ENCODE measurements at regions not wholly inside any gene's neighbourhood (a gene's known extent, or its start where the extent isn't known, plus 50 kb on each side); places are given as distances from the start of the nearest gene placed in this dataset.

- Mint-ChIP-seq H3K9me3 (peaks cover 3% of the 10 kb centered on the region), H3K4me3 (no peak overlapping the region), H3K27ac (ENCODE audit: unreplicated experiment) (no peak overlapping the region), H3K4me1 (no peaks in the 10 kb centered on the region), H3K27me3 (ENCODE audit: low read depth) (no peaks in the 10 kb centered on the region), H3K36me3 (ENCODE audit: low read depth) (peaks cover 2% of the 10 kb centered on the region)
- DNase-seq (ENCODE audit: low read depth, low spot score): no peak
- no peak for TF ChIP-seq CTCF (conservative IDR thresholded peaks at IDR 0.05)
Measured at GRCh38 chr5:116964438-116964837, 389.8 kb upstream of the SEMA6A start.

- H3K27me3 Mint-ChIP-seq (ENCODE audit: low read depth): no peaks in the 10 kb centered on the region
- no peaks in the 10 kb centered on the region for H3K36me3 Mint-ChIP-seq (ENCODE audit: low read depth)
- H3K27ac Mint-ChIP-seq (ENCODE audit: unreplicated experiment): no peak overlapping the region
- H3K9me3 Mint-ChIP-seq: no peaks in the 10 kb centered on the region
- no peaks in the 10 kb centered on the region for H3K4me1 Mint-ChIP-seq
- H3K4me3 Mint-ChIP-seq: no peak overlapping the region
- no peak for TF ChIP-seq CTCF (conservative IDR thresholded peaks at IDR 0.05)
- DNase-seq (ENCODE audit: low read depth, low spot score): no peak
Measured at GRCh38 chr5:116961021-116961420, 386.4 kb upstream of the SEMA6A start.

- no peak for TF ChIP-seq CTCF (conservative IDR thresholded peaks at IDR 0.05)
- H3K27me3 Mint-ChIP-seq (ENCODE audit: low read depth): no peaks in the 10 kb centered on the region
- no peaks in the 10 kb centered on the region for H3K9me3 Mint-ChIP-seq
- DNase-seq (ENCODE audit: low read depth, low spot score): no peak
- no peaks in the 10 kb centered on the region for H3K4me1 Mint-ChIP-seq
- no peaks in the 10 kb centered on the region for H3K36me3 Mint-ChIP-seq (ENCODE audit: low read depth)
- H3K27ac Mint-ChIP-seq (ENCODE audit: unreplicated experiment): no peak overlapping the region
- no peak overlapping the region for H3K4me3 Mint-ChIP-seq
Measured at GRCh38 chr5:116959843-116960242, 385.2 kb upstream of the SEMA6A start.

- no peak for TF ChIP-seq CTCF (conservative IDR thresholded peaks at IDR 0.05)
- peak overlapping the region; percentile 94 for H3K27ac Mint-ChIP-seq (ENCODE audit: unreplicated experiment)
- no peaks in the 10 kb centered on the region for H3K9me3 Mint-ChIP-seq
- DNase-seq (ENCODE audit: low read depth, low spot score): peak; percentile 12
- peaks cover 22% of the 10 kb centered on the region for H3K4me1 Mint-ChIP-seq
- no peaks in the 10 kb centered on the region for H3K36me3 Mint-ChIP-seq (ENCODE audit: low read depth)
- peak overlapping the region; percentile 74 for H3K4me3 Mint-ChIP-seq
- no peaks in the 10 kb centered on the region for H3K27me3 Mint-ChIP-seq (ENCODE audit: low read depth)
Measured at GRCh38 chr5:116953251-116953930, 378.8 kb upstream of the SEMA6A start.

GRCh38 chr5:116951219-116951618 lies 376.6 kb upstream of the SEMA6A start:
- DNase-seq (ENCODE audit: low read depth, low spot score): no peak
- no peak overlapping the region for H3K4me3 Mint-ChIP-seq
- no peaks in the 10 kb centered on the region for H3K36me3 Mint-ChIP-seq (ENCODE audit: low read depth)
- peaks cover 22% of the 10 kb centered on the region for H3K4me1 Mint-ChIP-seq
- no peak for TF ChIP-seq CTCF (conservative IDR thresholded peaks at IDR 0.05)
- H3K27ac Mint-ChIP-seq (ENCODE audit: unreplicated experiment): no peak overlapping the region
- H3K27me3 Mint-ChIP-seq (ENCODE audit: low read depth): no peaks in the 10 kb centered on the region
- peaks cover 7% of the 10 kb centered on the region for H3K9me3 Mint-ChIP-seq

Data from neural crest cell (in vitro differentiated cells).